ENCODE measurements at regions not wholly inside any gene's neighbourhood (a gene's known extent, or its start where the extent isn't known, plus 50 kb on each side); places are given as distances from the start of the nearest gene placed in this dataset.

DNA sequence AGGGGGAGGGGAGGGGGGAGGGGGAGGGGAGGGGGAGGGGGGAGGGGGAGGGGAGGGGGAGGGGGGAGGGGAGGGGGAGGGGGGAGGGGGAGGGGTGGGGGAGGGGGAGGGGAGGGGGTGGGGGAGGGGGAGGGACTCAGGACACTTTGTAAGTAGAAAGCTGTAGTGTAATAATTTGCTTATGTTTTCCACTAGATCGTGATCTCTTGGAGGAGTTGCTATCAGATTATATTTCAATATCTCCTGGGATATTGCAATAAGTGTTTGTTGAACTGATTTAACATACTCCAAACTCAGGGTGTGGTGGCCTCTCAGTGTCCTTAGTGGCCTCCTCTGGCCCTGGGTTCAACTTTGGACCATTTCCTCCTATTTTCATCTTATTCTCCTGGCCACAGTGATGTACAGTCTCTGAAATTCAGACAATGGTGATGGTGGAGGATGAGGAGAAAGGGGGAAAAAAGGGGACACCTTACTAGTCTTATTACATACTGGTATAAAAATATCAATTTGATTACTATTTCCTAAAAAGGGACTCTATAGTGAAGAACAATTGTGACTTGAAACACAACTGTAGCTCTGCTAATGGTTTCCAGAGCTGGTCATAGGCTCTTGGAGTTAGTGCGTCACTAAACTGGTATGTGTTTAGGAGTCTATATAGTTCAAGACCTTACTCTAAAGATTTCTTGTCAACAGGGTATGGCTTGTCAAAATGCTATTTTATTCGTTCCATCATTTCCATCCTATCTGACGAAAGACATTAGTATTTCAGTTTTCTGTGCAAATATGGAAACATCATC lies 89.6 kb downstream of the DDX1 start:
- no peak for DNase-seq (ENCODE audit: low spot score)
- TF ChIP-seq, protein P1, sequence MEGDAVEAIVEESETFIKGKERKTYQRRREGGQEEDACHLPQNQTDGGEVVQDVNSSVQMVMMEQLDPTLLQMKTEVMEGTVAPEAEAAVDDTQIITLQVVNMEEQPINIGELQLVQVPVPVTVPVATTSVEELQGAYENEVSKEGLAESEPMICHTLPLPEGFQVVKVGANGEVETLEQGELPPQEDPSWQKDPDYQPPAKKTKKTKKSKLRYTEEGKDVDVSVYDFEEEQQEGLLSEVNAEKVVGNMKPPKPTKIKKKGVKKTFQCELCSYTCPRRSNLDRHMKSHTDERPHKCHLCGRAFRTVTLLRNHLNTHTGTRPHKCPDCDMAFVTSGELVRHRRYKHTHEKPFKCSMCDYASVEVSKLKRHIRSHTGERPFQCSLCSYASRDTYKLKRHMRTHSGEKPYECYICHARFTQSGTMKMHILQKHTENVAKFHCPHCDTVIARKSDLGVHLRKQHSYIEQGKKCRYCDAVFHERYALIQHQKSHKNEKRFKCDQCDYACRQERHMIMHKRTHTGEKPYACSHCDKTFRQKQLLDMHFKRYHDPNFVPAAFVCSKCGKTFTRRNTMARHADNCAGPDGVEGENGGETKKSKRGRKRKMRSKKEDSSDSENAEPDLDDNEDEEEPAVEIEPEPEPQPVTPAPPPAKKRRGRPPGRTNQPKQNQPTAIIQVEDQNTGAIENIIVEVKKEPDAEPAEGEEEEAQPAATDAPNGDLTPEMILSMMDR (IDR thresholded peaks at IDR 0.05; ENCODE audit: extremely low read depth, missing control alignments), result no peak

DNA sequence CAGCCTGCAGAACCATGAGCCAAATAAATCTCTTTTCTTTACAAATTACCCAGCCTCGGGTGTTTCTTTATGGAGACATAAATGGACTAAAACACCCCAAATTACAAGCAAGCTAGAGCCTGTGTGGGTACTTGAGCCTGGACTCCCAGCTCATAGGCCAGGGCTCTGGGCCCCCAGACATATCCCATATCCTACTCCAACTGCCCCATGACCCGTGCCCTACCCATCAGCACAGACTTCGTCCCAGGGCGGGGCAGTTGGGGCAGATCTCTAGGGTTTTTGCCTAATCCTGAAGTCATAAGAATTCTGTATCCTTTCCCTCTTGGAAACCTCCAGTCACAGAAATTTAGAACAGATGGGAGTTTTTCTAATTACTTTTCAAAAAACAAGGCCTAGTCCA lies 90.7 kb downstream of the DDX1 start:
- TF ChIP-seq, protein P1 (IDR thresholded peaks at IDR 0.05; ENCODE audit: extremely low read depth, missing control alignments), result no peak
- no peak for DNase-seq (ENCODE audit: low spot score)

DNA sequence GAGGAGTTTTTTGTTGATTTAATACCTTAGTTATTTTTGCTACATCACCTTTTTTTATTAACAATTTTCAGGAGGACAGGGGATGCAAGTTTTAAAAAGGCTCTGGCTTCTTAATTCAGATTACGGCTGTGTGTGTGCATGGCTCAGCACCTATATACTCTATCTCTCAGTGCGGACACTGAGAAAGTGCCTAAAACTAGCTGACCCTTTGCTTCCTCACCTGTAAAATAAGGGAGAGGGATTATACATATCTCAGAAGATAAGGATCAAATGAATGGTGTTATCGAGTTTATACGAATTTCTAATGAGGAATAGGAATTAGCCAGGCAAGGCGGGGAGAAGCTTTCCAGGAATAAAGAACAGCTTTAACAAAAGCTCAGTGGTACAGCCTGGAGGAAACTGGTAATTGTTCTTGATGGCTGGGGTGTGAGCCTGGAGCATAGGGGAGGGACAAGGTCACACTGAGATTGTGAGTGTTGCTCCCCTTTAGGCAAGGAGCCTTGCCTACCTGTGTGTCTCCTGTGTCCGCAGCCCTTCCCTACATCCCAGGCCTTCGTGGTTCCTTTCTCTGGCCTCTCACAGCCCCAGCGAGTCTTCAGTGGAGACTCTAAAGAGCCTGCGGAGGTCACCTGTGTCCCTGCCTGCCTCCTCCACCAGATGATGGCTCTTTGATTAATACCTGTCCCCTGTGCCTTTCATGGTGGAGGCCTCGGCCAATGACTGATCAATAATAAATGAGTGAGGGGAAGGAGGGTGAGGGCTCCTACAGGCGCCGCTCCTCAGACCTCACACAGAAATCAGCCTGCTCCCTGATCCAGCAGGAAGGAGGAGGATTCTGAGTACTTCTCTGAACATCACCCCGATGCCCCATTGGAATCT lies 92.7 kb downstream of the DDX1 start:
- no peak for DNase-seq (ENCODE audit: low spot score)
- TF ChIP-seq, protein P1 (IDR thresholded peaks at IDR 0.05; ENCODE audit: extremely low read depth, missing control alignments), result no peak

DNA sequence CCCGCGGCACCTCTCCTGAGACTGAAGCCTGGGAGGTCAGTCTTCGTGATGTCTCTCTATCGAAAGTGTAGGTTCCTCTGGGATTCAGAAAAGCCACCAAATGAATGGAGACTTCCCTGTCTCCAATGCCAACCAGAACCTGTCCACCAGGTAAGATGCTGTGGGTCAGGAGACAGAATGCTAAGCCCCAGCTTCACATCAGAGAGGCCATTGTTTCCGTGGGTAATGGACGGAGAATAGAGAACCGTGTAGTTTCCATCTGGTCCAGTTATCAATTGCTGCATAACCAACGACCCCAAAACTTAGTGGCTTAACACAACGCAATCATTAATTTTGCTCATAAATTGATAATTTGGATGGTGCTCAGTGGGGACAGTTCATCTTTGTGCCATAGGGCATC lies 93.5 kb downstream of the DDX1 start:
- TF ChIP-seq, protein P1 (IDR thresholded peaks at IDR 0.05; ENCODE audit: extremely low read depth, missing control alignments), result no peak
- no peak for DNase-seq (ENCODE audit: low spot score)

DNA sequence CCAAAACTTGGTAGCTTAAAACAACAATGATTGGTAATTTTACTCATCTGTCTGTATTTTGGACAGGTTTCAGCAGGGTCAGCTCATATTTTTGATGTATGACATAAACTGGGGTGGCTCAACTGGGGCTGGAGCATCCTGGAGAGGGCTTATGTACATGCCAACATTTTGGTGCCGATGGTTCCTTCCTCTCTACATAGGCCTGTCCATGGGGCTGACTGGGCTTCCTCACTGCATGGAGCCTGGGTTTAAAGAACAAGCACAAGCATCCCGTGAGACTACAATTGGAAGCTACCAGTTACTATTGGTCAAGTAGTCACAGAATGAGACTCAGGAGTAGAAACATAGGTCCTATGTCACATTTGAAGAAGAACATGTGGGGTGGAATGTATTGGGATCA lies 95.0 kb downstream of the DDX1 start:
- no peak for DNase-seq (ENCODE audit: low spot score)
- TF ChIP-seq, protein P1 (IDR thresholded peaks at IDR 0.05; ENCODE audit: extremely low read depth, missing control alignments), result no peak

DNA sequence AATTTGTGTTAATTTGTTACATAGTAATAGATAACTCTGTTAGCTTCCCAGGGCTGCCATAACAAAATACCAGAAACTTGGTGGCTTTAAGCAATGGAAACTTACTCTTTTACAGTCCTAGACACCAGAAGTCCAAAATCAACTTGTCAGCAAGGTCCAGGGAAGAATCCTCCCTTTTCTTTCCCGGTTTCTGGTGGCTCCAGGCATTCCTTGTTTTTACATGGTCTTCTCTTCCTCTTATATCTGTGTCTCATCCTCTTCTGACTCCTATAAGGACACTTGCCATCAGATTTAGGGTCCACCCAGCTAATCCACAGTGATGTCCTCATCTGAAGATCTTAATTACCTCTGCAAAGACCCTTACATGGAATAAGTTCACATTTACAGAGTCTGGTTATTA lies 95.6 kb downstream of the DDX1 start:
- TF ChIP-seq, protein P1 (IDR thresholded peaks at IDR 0.05; ENCODE audit: extremely low read depth, missing control alignments), result no peak
- DNase-seq (ENCODE audit: low spot score), result no peak

DNA sequence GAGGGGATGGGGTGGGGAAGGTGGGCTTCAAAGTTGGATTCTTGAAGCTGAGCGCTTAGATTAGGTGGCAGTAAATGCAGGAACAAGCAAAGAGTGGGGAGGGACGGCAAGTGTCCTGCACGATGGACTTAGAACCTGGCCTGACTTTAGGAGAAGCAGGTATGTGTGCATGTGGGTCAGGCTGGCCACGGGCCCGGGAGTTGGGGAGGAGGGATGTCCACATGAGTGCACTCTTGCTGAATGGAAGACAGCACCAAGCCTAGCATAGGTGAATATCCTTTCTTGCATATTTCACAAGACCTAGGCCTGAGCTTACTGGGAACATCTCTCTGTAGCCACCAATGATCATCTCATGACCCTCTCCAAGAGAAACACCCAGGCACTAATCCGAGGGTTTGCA lies 96.1 kb downstream of the DDX1 start:
- no peak for DNase-seq (ENCODE audit: low spot score)

More for the DNA sequence above, 96.1 kb downstream of the DDX1 start:
- TF ChIP-seq, protein P1 (IDR thresholded peaks at IDR 0.05; ENCODE audit: extremely low read depth, missing control alignments), result no peak
